Activated naive CD8-positive, alpha-beta T cell treated with anti-CD3 and anti-CD28 coated beads, Interleukin-2, amount 50 U/mL, for 24 hours (primary cell): ENCODE measurements at regions not wholly inside any gene's neighbourhood (a gene's known extent, or its start where the extent isn't known, plus 50 kb on each side); places are given as distances from the start of the nearest gene placed in this dataset.
"Not testable (repeated sequence)": the region's sequence is repeated elsewhere in the genome, so short reads cannot be mapped to it uniquely, and the experiment has no call there.

Experiments used
- ATAC-seq: fragments of 150-1000 bp; cut with Tn5 transposase; one replicate; pipeline ENCODE4 v1.10.0; 2021
- DNase-seq: peaks from one replicate; pipeline ENCODE4 v3.0.0; 2021
- H3K27ac Mint-ChIP-seq: one replicate; pipeline ENCODE4 v1.8.0; 2021; ENCODE audit warnings: mild to moderate bottlenecking, mixed read lengths
- H3K27me3 Mint-ChIP-seq: one replicate; pipeline ENCODE4 v1.8.0; 2021; ENCODE audit warnings: mixed read lengths
- H3K36me3 Mint-ChIP-seq: one replicate; pipeline ENCODE4 v1.8.0; 2021; ENCODE audit warnings: low read depth, mixed read lengths
- H3K4me1 Mint-ChIP-seq: one replicate; pipeline ENCODE4 v1.8.0; 2021; ENCODE audit warnings: mixed read lengths
- H3K4me3 Mint-ChIP-seq: one replicate; pipeline ENCODE4 v1.8.0; 2021; ENCODE audit warnings: mild to moderate bottlenecking, moderate library complexity, mixed read lengths
- H3K9me3 Mint-ChIP-seq: one replicate; pipeline ENCODE4 v1.8.0; 2021; ENCODE audit warnings: mixed read lengths

GRCh38 chr4:160423879-160424451 lies 1321.1 kb downstream of the RAPGEF2 start:
- DNase-seq, result no peak
- Mint-ChIP-seq H3K36me3 (no peaks in the 10 kb centered on the region), H3K27me3 (no peaks in the 10 kb centered on the region), H3K4me1 (no peaks in the 10 kb centered on the region), H3K9me3 (no peaks in the 10 kb centered on the region), H3K4me3 (no peak overlapping the region), H3K27ac (no peak overlapping the region)
- ATAC-seq, result no peak

- H3K36me3 Mint-ChIP-seq, result no peaks in the 10 kb centered on the region
- H3K27me3 Mint-ChIP-seq, result no peaks in the 10 kb centered on the region
- no peaks in the 10 kb centered on the region for H3K4me1 Mint-ChIP-seq
- DNase-seq, result no peak
- no peak overlapping the region for H3K27ac Mint-ChIP-seq
- H3K4me3 Mint-ChIP-seq, result no peak overlapping the region
- no peak for ATAC-seq
- peaks cover 6% of the 10 kb centered on the region for H3K9me3 Mint-ChIP-seq
These were observed 1323.4 kb downstream of the RAPGEF2 start for GRCh38 chr4:160426233-160426632.

- H3K4me3 Mint-ChIP-seq, result no peak overlapping the region
- no peaks in the 10 kb centered on the region for H3K36me3 Mint-ChIP-seq
- no peak overlapping the region for H3K27ac Mint-ChIP-seq
- ATAC-seq (no peak), DNase-seq (no peak)
- no peaks in the 10 kb centered on the region for H3K27me3 Mint-ChIP-seq
- H3K4me1 Mint-ChIP-seq, result no peaks in the 10 kb centered on the region
- peaks cover 4% of the 10 kb centered on the region for H3K9me3 Mint-ChIP-seq
These were observed 1348.0 kb downstream of the RAPGEF2 start for GRCh38 chr4:160450876-160451275.

- not testable (repeated sequence) for DNase-seq, H3K36me3 Mint-ChIP-seq, ATAC-seq, H3K4me3 Mint-ChIP-seq, H3K27me3 Mint-ChIP-seq, H3K4me1 Mint-ChIP-seq, H3K27ac Mint-ChIP-seq, H3K9me3 Mint-ChIP-seq
These were observed 1379.1 kb downstream of the RAPGEF2 start for GRCh38 chr4:160481696-160482690.

GRCh38 chr4:160485071-160485687 lies 1382.3 kb downstream of the RAPGEF2 start:
- Mint-ChIP-seq H3K4me1 (no peaks in the 10 kb centered on the region), H3K27ac (no peak overlapping the region), H3K4me3 (no peak overlapping the region), H3K36me3 (peaks cover 2% of the 10 kb centered on the region), H3K9me3 (peaks cover 16% of the 10 kb centered on the region), H3K27me3 (no peaks in the 10 kb centered on the region)
- ATAC-seq (no peak), DNase-seq (no peak)

GRCh38 chr4:160492181-160492580 lies 1389.3 kb downstream of the RAPGEF2 start:
- H3K4me3 Mint-ChIP-seq, result no peak overlapping the region
- no peak overlapping the region for H3K27ac Mint-ChIP-seq
- H3K27me3 Mint-ChIP-seq, result no peaks in the 10 kb centered on the region
- peaks cover 32% of the 10 kb centered on the region for H3K9me3 Mint-ChIP-seq
- no peaks in the 10 kb centered on the region for H3K36me3 Mint-ChIP-seq
- no peak for ATAC-seq
- no peaks in the 10 kb centered on the region for H3K4me1 Mint-ChIP-seq
- DNase-seq, result no peak

GRCh38 chr4:160493206-160493605 lies 1390.3 kb downstream of the RAPGEF2 start:
- no peak for DNase-seq
- Mint-ChIP-seq H3K27me3 (no peaks in the 10 kb centered on the region), H3K36me3 (no peaks in the 10 kb centered on the region), H3K9me3 (peaks cover 32% of the 10 kb centered on the region), H3K4me1 (no peaks in the 10 kb centered on the region), H3K27ac (no peak overlapping the region), H3K4me3 (no peak overlapping the region)
- no peak for ATAC-seq

GRCh38 chr4:160495356-160495755 lies 1392.5 kb downstream of the RAPGEF2 start:
- ATAC-seq (no peak), DNase-seq (no peak)
- Mint-ChIP-seq H3K9me3 (peaks cover 28% of the 10 kb centered on the region), H3K4me1 (no peaks in the 10 kb centered on the region), H3K4me3 (no peak overlapping the region), H3K36me3 (no peaks in the 10 kb centered on the region), H3K27ac (no peak overlapping the region), H3K27me3 (no peaks in the 10 kb centered on the region)

GRCh38 chr4:160498211-160498610 lies 1395.3 kb downstream of the RAPGEF2 start:
- Mint-ChIP-seq H3K27me3 (no peaks in the 10 kb centered on the region), H3K4me3 (no peak overlapping the region), H3K36me3 (no peaks in the 10 kb centered on the region), H3K4me1 (no peaks in the 10 kb centered on the region), H3K9me3 (peaks cover 12% of the 10 kb centered on the region), H3K27ac (no peak overlapping the region)
- DNase-seq (no peak), ATAC-seq (no peak)

GRCh38 chr4:160505724-160506123 lies 1402.8 kb downstream of the RAPGEF2 start:
- DNase-seq (no peak), ATAC-seq (no peak)
- no peaks in the 10 kb centered on the region for H3K4me1 Mint-ChIP-seq
- H3K27ac Mint-ChIP-seq, result no peak overlapping the region
- H3K4me3 Mint-ChIP-seq, result no peak overlapping the region
- no peaks in the 10 kb centered on the region for H3K9me3 Mint-ChIP-seq
- H3K27me3 Mint-ChIP-seq, result no peaks in the 10 kb centered on the region
- no peaks in the 10 kb centered on the region for H3K36me3 Mint-ChIP-seq

GRCh38 chr4:160510928-160511327 lies 1408.0 kb downstream of the RAPGEF2 start:
- no peak overlapping the region for H3K27ac Mint-ChIP-seq
- DNase-seq (no peak), ATAC-seq (no peak)
- H3K27me3 Mint-ChIP-seq, result no peaks in the 10 kb centered on the region
- no peak overlapping the region for H3K4me3 Mint-ChIP-seq
- peaks cover 4% of the 10 kb centered on the region for H3K9me3 Mint-ChIP-seq
- no peaks in the 10 kb centered on the region for H3K36me3 Mint-ChIP-seq
- H3K4me1 Mint-ChIP-seq, result no peaks in the 10 kb centered on the region

- Mint-ChIP-seq H3K4me1 (no peaks in the 10 kb centered on the region), H3K27me3 (no peaks in the 10 kb centered on the region), H3K27ac (no peak overlapping the region), H3K9me3 (peaks cover 13% of the 10 kb centered on the region), H3K36me3 (no peaks in the 10 kb centered on the region), H3K4me3 (no peak overlapping the region)
- no peak for DNase-seq
- no peak for ATAC-seq
These were observed 1411.2 kb downstream of the RAPGEF2 start for GRCh38 chr4:160514126-160514525.

- Mint-ChIP-seq H3K9me3 (peaks cover 15% of the 10 kb centered on the region), H3K36me3 (no peaks in the 10 kb centered on the region), H3K27me3 (no peaks in the 10 kb centered on the region), H3K4me1 (no peaks in the 10 kb centered on the region), H3K27ac (no peak overlapping the region), H3K4me3 (no peak overlapping the region)
- no peak for DNase-seq
- ATAC-seq, result no peak
These were observed 1420.4 kb downstream of the RAPGEF2 start for GRCh38 chr4:160523231-160523630.

- Mint-ChIP-seq H3K9me3 (peaks cover 14% of the 10 kb centered on the region), H3K4me1 (no peaks in the 10 kb centered on the region), H3K4me3 (no peak overlapping the region), H3K36me3 (no peaks in the 10 kb centered on the region), H3K27ac (no peak overlapping the region), H3K27me3 (no peaks in the 10 kb centered on the region)
- ATAC-seq, result no peak
- DNase-seq, result no peak
These were observed 1434.8 kb downstream of the RAPGEF2 start for GRCh38 chr4:160537681-160538080.

- H3K27ac Mint-ChIP-seq, result no peak overlapping the region
- no peaks in the 10 kb centered on the region for H3K27me3 Mint-ChIP-seq
- no peaks in the 10 kb centered on the region for H3K4me1 Mint-ChIP-seq
- H3K4me3 Mint-ChIP-seq, result no peak overlapping the region
- no peaks in the 10 kb centered on the region for H3K36me3 Mint-ChIP-seq
- no peak for DNase-seq
- no peak for ATAC-seq
- H3K9me3 Mint-ChIP-seq, result peaks cover 21% of the 10 kb centered on the region
These were observed 1443.3 kb downstream of the RAPGEF2 start for GRCh38 chr4:160546201-160546600.
